ENCODE measurements at regions not wholly inside any gene's neighbourhood (a gene's known extent, or its start where the extent isn't known, plus 50 kb on each side); places are given as distances from the start of the nearest gene placed in this dataset.
"Not testable (repeated sequence)": the region's sequence is repeated elsewhere in the genome, so short reads cannot be mapped to it uniquely, and the experiment has no call there.

- H3K4me1 ChIP-seq; in situ Hi-C loops (cut with MboI; ENCODE audit: low sequenced_read_pairs): not testable (repeated sequence)
Measured at GRCh38 chr6:57901445-57901844, 584.0 kb downstream of the PRIM2 start.

GRCh38 chr6:57904356-57904755 is 586.9 kb downstream of the PRIM2 start:
- H3K9me3 ChIP-seq; H3K36me3 ChIP-seq (replicated peaks); H3K4me1 ChIP-seq; H3K27me3 ChIP-seq (ENCODE audit: low read depth); DNase-seq (ENCODE audit: low spot score in 2 of 2); H3K4me3 ChIP-seq; in situ Hi-C loops (cut with MboI; ENCODE audit: low sequenced_read_pairs): not testable (repeated sequence)

More at GRCh38 chr6:57901445-57901844, 584.0 kb downstream of the PRIM2 start:
- not testable (repeated sequence) for H3K4me3 ChIP-seq; DNase-seq (ENCODE audit: low spot score in 2 of 2); H3K9me3 ChIP-seq; H3K36me3 ChIP-seq (replicated peaks); H3K27me3 ChIP-seq (ENCODE audit: low read depth)

- H3K27me3 ChIP-seq (ENCODE audit: low read depth); in situ Hi-C loops (cut with MboI; ENCODE audit: low sequenced_read_pairs); H3K4me3 ChIP-seq; H3K9me3 ChIP-seq; H3K36me3 ChIP-seq (replicated peaks); H3K4me1 ChIP-seq; DNase-seq (ENCODE audit: low spot score in 2 of 2): not testable (repeated sequence)
Measured at GRCh38 chr6:57915300-57915699, 597.9 kb downstream of the PRIM2 start.

- H3K4me3 ChIP-seq; DNase-seq (ENCODE audit: low spot score in 2 of 2); H3K36me3 ChIP-seq (replicated peaks); in situ Hi-C loops (cut with MboI; ENCODE audit: low sequenced_read_pairs); H3K4me1 ChIP-seq; H3K9me3 ChIP-seq; H3K27me3 ChIP-seq (ENCODE audit: low read depth): not testable (repeated sequence)
Measured at GRCh38 chr6:57942966-57943365, 625.5 kb downstream of the PRIM2 start.

GRCh38 chr6:57946084-57946768 is 628.8 kb downstream of the PRIM2 start:
- H3K4me3 ChIP-seq; DNase-seq (ENCODE audit: low spot score in 2 of 2); H3K9me3 ChIP-seq; H3K4me1 ChIP-seq; H3K27me3 ChIP-seq (ENCODE audit: low read depth); in situ Hi-C loops (cut with MboI; ENCODE audit: low sequenced_read_pairs); H3K36me3 ChIP-seq (replicated peaks): not testable (repeated sequence)

GRCh38 chr6:57946769-57947091 is 629.3 kb downstream of the PRIM2 start:
- H3K4me3 ChIP-seq; H3K36me3 ChIP-seq (replicated peaks); in situ Hi-C loops (cut with MboI; ENCODE audit: low sequenced_read_pairs); H3K4me1 ChIP-seq; H3K9me3 ChIP-seq; H3K27me3 ChIP-seq (ENCODE audit: low read depth); DNase-seq (ENCODE audit: low spot score in 2 of 2): not testable (repeated sequence)

- DNase-seq (ENCODE audit: low spot score in 2 of 2); in situ Hi-C loops (cut with MboI; ENCODE audit: low sequenced_read_pairs): not testable (repeated sequence)
Measured at GRCh38 chr6:57948481-57948880, 631.1 kb downstream of the PRIM2 start.

GRCh38 chr6:57950430-57950829 is 633.0 kb downstream of the PRIM2 start:
- DNase-seq (ENCODE audit: low spot score in 2 of 2); H3K36me3 ChIP-seq (replicated peaks); H3K9me3 ChIP-seq; H3K27me3 ChIP-seq (ENCODE audit: low read depth); H3K4me1 ChIP-seq; H3K4me3 ChIP-seq; in situ Hi-C loops (cut with MboI; ENCODE audit: low sequenced_read_pairs): not testable (repeated sequence)

More at GRCh38 chr6:57948481-57948880, 631.1 kb downstream of the PRIM2 start:
- not testable (repeated sequence) for H3K4me1 ChIP-seq; H3K4me3 ChIP-seq; H3K36me3 ChIP-seq (replicated peaks); H3K9me3 ChIP-seq; H3K27me3 ChIP-seq (ENCODE audit: low read depth)

- H3K4me1 ChIP-seq; H3K36me3 ChIP-seq (replicated peaks); H3K4me3 ChIP-seq; in situ Hi-C loops (cut with MboI; ENCODE audit: low sequenced_read_pairs); DNase-seq (ENCODE audit: low spot score in 2 of 2); H3K27me3 ChIP-seq (ENCODE audit: low read depth); H3K9me3 ChIP-seq: not testable (repeated sequence)
Measured at GRCh38 chr6:57966757-57967156, 649.3 kb downstream of the PRIM2 start.

GRCh38 chr6:57971956-57972355 is 654.5 kb downstream of the PRIM2 start:
- DNase-seq (ENCODE audit: low spot score in 2 of 2); H3K4me3 ChIP-seq; H3K27me3 ChIP-seq (ENCODE audit: low read depth); in situ Hi-C loops (cut with MboI; ENCODE audit: low sequenced_read_pairs); H3K9me3 ChIP-seq; H3K36me3 ChIP-seq (replicated peaks); H3K4me1 ChIP-seq: not testable (repeated sequence)

- no peak for DNase-seq (ENCODE audit: low spot score in 2 of 2)
- H3K27me3 ChIP-seq (ENCODE audit: low read depth): no peaks in the 10 kb centered on the region
- H3K4me3 ChIP-seq: no peak overlapping the region
- no peaks in the 10 kb centered on the region for H3K36me3 ChIP-seq (replicated peaks)
- H3K9me3 ChIP-seq: no peaks in the 10 kb centered on the region
- in situ Hi-C loops (cut with MboI; ENCODE audit: low sequenced_read_pairs): no loop called here
- H3K4me1 ChIP-seq: no peaks in the 10 kb centered on the region
Measured at GRCh38 chr6:57974653-57975052, 657.2 kb downstream of the PRIM2 start.

GRCh38 chr6:57975127-57975526 is 657.7 kb downstream of the PRIM2 start:
- H3K4me1 ChIP-seq; in situ Hi-C loops (cut with MboI; ENCODE audit: low sequenced_read_pairs); DNase-seq (ENCODE audit: low spot score in 2 of 2); H3K27me3 ChIP-seq (ENCODE audit: low read depth); H3K9me3 ChIP-seq; H3K36me3 ChIP-seq (replicated peaks); H3K4me3 ChIP-seq: not testable (repeated sequence)

GRCh38 chr6:57976371-57976770 is 658.9 kb downstream of the PRIM2 start:
- in situ Hi-C loops (cut with MboI; ENCODE audit: low sequenced_read_pairs); DNase-seq (ENCODE audit: low spot score in 2 of 2): not testable (repeated sequence)

GRCh38 chr6:57983603-57984002 is 666.2 kb downstream of the PRIM2 start:
- DNase-seq (ENCODE audit: low spot score in 2 of 2); H3K9me3 ChIP-seq; H3K36me3 ChIP-seq (replicated peaks); H3K27me3 ChIP-seq (ENCODE audit: low read depth); H3K4me3 ChIP-seq; H3K4me1 ChIP-seq; in situ Hi-C loops (cut with MboI; ENCODE audit: low sequenced_read_pairs): not testable (repeated sequence)

More at GRCh38 chr6:57976371-57976770, 658.9 kb downstream of the PRIM2 start:
- not testable (repeated sequence) for H3K9me3 ChIP-seq; H3K36me3 ChIP-seq (replicated peaks); H3K27me3 ChIP-seq (ENCODE audit: low read depth); H3K4me3 ChIP-seq; H3K4me1 ChIP-seq

- H3K27me3 ChIP-seq (ENCODE audit: low read depth); in situ Hi-C loops (cut with MboI; ENCODE audit: low sequenced_read_pairs); H3K4me3 ChIP-seq; H3K9me3 ChIP-seq; H3K36me3 ChIP-seq (replicated peaks); DNase-seq (ENCODE audit: low spot score in 2 of 2); H3K4me1 ChIP-seq: not testable (repeated sequence)
Measured at GRCh38 chr6:57984575-57984974, 667.1 kb downstream of the PRIM2 start.
